ENCODE measurements at regions not wholly inside any gene's neighbourhood (a gene's known extent, or its start where the extent isn't known, plus 50 kb on each side); places are given as distances from the start of the nearest gene placed in this dataset.
"Not testable (repeated sequence)": the region's sequence is repeated elsewhere in the genome, so short reads cannot be mapped to it uniquely, and the experiment has no call there.

- no peak for DNase-seq (ENCODE audit: low read depth)
Measured at GRCh38 chr3:20822251-20822650, 636.2 kb upstream of the SGO1 start.

GRCh38 chr3:20820872-20821271 is 634.9 kb upstream of the SGO1 start:
- DNase-seq (ENCODE audit: low read depth): not testable (repeated sequence)

DNA sequence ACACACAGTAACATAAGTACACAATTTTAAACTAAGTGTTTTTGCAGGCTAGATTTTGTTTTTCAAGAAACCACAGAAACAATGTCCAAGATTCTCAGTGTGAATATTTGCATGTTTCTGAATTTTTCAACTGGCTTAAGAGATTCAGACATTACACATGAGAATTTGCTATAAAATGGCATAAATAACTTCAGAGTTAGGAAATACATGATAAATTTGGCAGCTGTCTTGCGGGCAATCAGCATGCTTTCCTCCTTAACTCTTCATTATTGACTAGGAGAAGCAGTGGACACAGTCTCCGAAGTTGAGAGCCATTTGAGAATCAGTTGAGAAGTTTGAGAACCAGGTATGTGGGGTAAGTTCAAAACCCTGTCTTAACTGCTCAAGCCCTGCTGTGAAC is 625.6 kb upstream of the SGO1 start:
- no peak for DNase-seq (ENCODE audit: low read depth)

DNA sequence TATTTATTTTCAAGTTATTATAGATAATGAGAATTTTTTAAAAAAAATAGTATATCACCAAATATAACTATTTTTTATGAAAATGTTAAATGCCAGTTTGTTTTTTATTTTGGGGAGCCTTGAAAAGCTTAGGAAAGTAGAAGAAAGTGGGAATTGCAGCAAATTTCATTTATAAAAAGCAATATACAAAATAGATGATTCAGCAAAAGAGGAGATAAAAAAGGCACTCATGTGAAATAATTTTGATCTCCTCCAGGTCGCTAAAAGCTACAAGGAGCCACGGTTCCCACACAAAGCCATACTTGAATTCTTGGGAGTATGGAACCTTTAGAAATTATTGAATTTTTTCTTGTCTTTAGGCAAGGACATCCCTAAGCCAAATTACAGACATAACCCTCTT is 625.0 kb upstream of the SGO1 start:
- no peak for DNase-seq (ENCODE audit: low read depth)

DNA sequence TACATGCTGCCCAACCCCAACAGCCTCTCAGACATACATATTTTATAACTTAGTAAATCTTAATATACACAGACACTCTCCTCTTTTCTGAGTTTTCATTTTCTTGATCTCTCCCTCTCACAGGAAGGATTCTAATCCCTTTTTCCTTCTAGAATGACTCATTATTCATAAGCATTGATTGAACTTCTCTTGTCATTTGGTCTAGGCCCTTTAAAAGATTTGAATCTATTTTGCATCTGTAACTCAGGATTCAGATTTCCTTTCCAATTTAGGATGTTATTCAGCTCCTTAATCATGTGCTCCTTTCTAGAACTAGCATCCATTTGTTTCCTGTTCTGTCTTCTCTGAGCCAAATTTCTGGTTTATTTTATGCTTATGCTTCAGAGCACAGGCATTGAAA is 624.5 kb upstream of the SGO1 start:
- no peak for DNase-seq (ENCODE audit: low read depth)

GRCh38 chr3:20809356-20809755 is 623.4 kb upstream of the SGO1 start:
- no peak for DNase-seq (ENCODE audit: low read depth)

- no peak for DNase-seq (ENCODE audit: low read depth)
Measured at GRCh38 chr3:20808864-20809263, 622.9 kb upstream of the SGO1 start.

GRCh38 chr3:20798666-20799065 is 612.7 kb upstream of the SGO1 start:
- DNase-seq (ENCODE audit: low read depth): no peak

- no peak for DNase-seq (ENCODE audit: low read depth)
Measured at GRCh38 chr3:20787005-20787404, 601.0 kb upstream of the SGO1 start.

GRCh38 chr3:20776692-20777091 is 590.7 kb upstream of the SGO1 start:
- no peak for DNase-seq (ENCODE audit: low read depth)

DNA sequence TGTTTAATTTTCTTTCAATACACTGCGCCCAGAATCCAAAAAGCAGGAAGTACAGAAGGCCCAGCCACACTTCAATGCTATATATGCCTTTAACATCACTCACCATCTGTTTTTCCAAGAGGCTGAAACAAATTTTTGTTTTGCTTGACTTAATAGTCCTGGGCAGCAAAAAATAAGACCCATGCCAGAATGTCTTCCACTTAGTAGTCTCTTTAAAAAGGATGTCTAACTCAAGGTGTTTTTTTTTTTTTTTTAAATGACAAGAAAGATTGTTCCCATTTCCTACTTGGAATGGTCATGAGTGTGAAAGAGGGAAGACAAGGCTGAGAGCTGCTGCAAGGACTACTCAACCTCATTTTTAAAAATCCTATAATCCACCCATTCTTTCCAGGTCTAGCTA is 590.3 kb upstream of the SGO1 start:
- DNase-seq (ENCODE audit: low read depth): no peak

DNA sequence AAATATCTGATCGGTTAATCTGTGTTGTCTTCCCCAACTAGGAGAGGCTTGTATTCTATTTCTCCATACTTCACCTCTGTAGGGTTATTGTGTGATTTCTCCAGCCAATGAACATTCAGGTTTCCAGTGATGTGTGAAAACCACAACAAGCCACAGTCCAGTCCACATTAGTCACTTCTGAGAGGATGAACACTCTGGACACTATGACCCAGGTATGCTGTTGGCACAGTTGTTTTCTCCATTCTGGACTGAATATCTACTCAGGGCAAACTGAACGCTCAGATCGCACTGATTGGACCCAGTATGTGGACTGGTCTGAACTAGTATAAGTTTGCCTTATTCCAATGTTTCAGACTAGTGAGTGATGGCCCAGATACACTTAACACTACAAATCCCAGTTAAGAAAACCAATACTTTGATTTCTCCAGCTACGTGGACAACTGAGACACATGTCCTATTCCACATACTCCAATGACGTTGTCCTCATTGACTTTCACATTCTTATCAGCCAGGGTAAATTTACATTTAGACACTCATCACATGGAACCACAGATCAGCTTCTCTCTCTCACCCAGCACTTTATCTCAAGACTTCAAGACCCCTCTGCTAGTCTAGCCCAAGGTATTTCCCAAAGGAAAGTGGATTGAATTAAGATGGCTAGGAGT is 587.4 kb upstream of the SGO1 start:
- DNase-seq (ENCODE audit: low read depth): no peak

- DNase-seq (ENCODE audit: low read depth): no peak
Measured at GRCh38 chr3:20772869-20773268, 586.9 kb upstream of the SGO1 start.

DNA sequence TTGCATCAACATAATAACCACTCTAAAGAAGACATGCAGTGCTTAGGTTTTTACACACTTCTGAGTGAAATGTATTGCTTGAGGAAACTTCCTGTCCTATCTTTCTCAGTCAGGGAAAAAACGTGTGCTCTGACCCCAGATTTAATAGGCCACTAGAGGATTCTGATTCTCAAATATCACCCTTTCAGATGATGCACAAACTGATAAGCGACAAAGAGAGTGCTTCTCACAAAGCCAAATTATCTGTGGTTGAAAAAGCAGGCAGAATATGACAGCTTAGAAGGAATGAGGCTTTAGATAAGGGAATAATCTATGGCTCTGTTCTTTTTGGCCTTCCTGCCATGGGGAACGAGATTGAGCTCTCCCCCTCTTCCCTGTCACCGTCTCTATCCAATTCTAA is 583.4 kb upstream of the SGO1 start:
- DNase-seq (ENCODE audit: low read depth): no peak

- DNase-seq (ENCODE audit: low read depth): no peak
Measured at GRCh38 chr3:20760981-20761380, 575.0 kb upstream of the SGO1 start.

DNA sequence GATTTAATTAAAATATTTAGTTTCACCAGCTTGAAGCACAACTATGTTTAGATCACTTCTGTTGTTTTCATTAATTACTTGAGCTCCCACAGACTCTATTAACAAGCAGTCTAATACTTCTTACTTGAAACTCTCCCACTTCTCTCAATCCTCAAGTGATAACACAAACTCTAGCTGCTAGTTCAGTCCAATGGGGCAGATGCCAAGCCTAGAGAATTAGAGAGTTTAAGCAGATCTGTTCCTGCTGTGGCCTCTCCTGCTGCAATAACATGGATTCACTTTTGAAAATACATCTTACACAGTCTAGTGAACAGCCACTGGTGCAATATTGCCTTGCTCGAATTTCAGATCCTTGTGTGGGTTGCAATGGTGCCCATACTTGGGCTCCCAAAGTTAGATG is 566.4 kb upstream of the SGO1 start:
- no peak for DNase-seq (ENCODE audit: low read depth)

DNA sequence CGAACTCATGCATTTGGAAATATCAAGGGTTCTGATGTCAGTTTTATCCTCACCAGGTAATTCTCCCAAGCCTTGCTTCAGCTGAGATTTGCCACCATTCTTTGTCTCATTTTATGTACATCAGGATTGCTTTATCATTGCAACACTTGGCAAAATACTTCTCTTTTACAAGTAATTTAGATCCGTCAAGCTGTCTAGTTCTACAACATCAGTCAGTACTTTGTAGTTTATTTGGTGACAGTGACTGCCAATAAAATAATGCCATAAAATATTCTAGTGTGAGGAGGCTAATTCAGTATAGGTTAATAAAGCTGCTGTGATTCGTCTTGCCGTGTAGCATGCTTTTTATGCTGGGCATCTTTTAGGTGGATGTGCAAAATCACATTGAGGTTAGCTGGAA is 565.3 kb upstream of the SGO1 start:
- no peak for DNase-seq (ENCODE audit: low read depth)

- DNase-seq (ENCODE audit: low read depth): no peak
Measured at GRCh38 chr3:20747741-20748140, 561.7 kb upstream of the SGO1 start.

DNA sequence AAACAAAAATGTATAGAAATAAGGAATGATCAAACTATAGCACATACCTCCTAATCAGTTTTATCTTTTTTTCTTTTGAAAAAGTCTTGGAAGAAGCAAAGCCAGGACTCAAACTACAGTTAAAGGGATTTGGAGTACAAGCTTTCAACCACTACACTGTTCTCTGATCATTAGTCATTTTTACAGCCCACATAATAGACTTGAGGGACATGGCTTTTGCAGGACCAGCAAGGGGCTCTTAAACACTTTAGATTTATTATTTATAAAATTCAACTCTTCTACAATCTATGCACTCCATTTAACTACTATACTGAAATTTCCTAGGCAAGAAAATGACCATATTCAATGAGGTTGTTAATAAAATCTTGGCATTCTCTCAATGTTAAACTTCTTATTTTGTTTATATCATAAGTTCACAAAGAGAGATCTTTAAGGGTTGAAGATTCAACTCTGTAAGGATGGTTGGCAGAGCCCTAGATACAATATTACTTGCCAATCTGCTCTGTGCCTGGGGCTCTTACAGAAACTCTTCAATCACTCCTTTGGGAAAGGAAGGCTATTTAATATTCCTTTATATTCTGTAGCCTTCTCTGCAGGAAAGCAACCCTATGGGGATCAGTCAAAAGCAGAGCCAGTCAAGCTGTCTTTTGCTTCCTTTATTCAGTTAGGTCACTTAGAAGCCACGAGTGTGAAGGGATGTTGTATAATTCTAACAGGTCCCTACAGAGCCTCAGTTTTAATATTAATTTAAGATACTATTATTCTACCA is 557.7 kb upstream of the SGO1 start:
- no peak for DNase-seq (ENCODE audit: low read depth)

GRCh38 chr3:20742903-20743552 is 557.0 kb upstream of the SGO1 start:
- DNase-seq (ENCODE audit: low read depth): no peak

DNA sequence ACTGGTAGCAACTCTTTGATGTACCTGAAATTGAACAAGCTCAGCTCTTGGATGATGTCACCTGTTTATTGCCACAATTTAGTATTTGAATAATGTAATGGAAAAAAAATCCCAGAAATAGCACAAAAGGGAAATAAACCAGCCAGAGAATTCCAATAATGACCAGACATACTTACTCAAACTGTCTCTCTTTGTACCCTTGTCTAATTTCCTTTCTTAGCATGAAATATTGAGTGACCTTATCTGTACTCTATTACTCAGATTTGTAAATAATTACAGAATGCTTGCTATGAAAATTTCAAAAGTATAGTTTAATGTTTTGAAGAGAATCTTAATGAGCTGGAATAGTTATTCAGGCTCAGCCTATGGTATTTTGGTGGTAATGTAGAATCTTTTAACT is 555.4 kb upstream of the SGO1 start:
- DNase-seq (ENCODE audit: low read depth): no peak

GRCh38 chr3:20739814-20740213 is 553.8 kb upstream of the SGO1 start:
- DNase-seq (ENCODE audit: low read depth): no peak

- no peak for DNase-seq (ENCODE audit: low read depth)
Measured at GRCh38 chr3:20736287-20736852, 550.4 kb upstream of the SGO1 start.

Data from T-helper 22 cell (primary cell).